HCT116 (cell line): ENCODE measurements at regions not wholly inside any gene's neighbourhood (a gene's known extent, or its start where the extent isn't known, plus 50 kb on each side); places are given as distances from the start of the nearest gene placed in this dataset.

Experiments
- RAD21 ChIP-seq: IDR thresholded peaks from 2 replicates; pipeline ENCODE4 v1.6.1; 2012; ENCODE audit warnings: low read depth, mild to moderate bottlenecking
- SP1 ChIP-seq: IDR thresholded peaks from 2 replicates; pipeline ENCODE4 v1.6.1; 2012; ENCODE audit warnings: low read depth
- TF ChIP-seq, protein P1 (sequence below), 3 experiments: fragments of 200-600 bp in 1 of 3; sonication (generic) in 1 of 3; IDR thresholded peaks in 2 of 3; conservative IDR thresholded peaks in 1 of 3; 2 replicates each; pipeline ENCODE4 v1.5.1; 2012 to 2017; ENCODE audit warnings: low read depth in 2 of 3, low read length in 2 of 3, antibody characterized with exemption in 1 of 3, borderline replicate concordance in 1 of 3, control low read depth in 1 of 3, mild to moderate bottlenecking in 1 of 3, mixed read lengths in 1 of 3, mixed run types in 1 of 3, moderate library complexity in 1 of 3; ENCODE audit not compliant: insufficient read depth in 1 of 3

DNA sequence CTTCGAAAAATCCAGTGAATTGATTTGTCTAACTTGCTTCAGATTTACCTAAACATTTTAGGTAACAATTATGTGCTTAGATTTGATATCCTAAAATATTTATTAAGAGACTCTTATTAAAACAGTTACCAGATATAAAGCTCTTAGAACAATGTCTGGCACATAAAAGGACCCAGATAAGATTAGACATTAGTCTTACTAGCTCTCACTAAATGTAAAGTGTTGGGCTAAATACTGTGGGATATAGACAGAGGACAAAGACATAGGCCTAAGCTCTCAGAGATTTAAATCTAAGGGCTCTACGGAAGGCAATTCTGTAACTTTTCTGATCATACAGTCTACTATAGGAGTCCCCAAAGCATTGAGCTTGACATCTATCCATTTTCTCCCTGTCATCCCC, 94.4 kb upstream of the TRPC3 start:
- TF ChIP-seq SP1: no peak
- no peak for TF ChIP-seq RAD21
- TF ChIP-seq, protein P1, sequence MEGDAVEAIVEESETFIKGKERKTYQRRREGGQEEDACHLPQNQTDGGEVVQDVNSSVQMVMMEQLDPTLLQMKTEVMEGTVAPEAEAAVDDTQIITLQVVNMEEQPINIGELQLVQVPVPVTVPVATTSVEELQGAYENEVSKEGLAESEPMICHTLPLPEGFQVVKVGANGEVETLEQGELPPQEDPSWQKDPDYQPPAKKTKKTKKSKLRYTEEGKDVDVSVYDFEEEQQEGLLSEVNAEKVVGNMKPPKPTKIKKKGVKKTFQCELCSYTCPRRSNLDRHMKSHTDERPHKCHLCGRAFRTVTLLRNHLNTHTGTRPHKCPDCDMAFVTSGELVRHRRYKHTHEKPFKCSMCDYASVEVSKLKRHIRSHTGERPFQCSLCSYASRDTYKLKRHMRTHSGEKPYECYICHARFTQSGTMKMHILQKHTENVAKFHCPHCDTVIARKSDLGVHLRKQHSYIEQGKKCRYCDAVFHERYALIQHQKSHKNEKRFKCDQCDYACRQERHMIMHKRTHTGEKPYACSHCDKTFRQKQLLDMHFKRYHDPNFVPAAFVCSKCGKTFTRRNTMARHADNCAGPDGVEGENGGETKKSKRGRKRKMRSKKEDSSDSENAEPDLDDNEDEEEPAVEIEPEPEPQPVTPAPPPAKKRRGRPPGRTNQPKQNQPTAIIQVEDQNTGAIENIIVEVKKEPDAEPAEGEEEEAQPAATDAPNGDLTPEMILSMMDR (IDR thresholded peaks at IDR 0.05 in 2 of 3, conservative IDR thresholded peaks at IDR 0.05 in 1 of 3; ENCODE audit: borderline replicate concordance in 1 of 3, insufficient read depth in 1 of 3, low read depth in 2 of 3, low read length in 2 of 3): no peak
